IPS DF 4.7 (cell line): ENCODE measurements at regions not wholly inside any gene's neighbourhood (a gene's known extent, or its start where the extent isn't known, plus 50 kb on each side); places are given as distances from the start of the nearest gene placed in this dataset.
"Not testable (repeated sequence)": the region's sequence is repeated elsewhere in the genome, so short reads cannot be mapped to it uniquely, and the experiment has no call there.

ENCODE experiments used
- DNase-seq: peaks from one replicate; pipeline ENCODE4 v3.0.0-alpha.2; 2013; ENCODE audit warnings: low spot score; ENCODE audit errors: extremely low read depth

DNA sequence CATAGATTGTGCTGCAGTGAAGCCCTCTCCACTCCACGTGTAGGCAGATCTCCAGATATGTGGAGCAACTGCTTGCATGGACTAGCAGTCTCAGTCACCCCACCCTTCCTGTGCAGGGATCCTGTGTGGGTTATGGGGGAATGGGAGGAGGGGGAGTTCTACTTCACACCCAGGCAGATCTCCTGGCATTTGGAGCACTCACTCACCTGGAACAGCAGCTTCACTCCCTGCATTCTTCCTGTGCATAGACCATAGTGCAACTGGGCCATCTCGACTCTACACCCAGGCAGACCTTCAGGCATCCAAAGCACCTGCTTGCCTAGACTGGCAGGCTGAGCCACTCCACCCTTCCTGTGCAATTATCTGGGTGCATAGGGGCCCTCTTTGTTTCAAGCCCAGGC is 96.0 kb upstream of the PCED1B start:
- DNase-seq = no peak

DNA sequence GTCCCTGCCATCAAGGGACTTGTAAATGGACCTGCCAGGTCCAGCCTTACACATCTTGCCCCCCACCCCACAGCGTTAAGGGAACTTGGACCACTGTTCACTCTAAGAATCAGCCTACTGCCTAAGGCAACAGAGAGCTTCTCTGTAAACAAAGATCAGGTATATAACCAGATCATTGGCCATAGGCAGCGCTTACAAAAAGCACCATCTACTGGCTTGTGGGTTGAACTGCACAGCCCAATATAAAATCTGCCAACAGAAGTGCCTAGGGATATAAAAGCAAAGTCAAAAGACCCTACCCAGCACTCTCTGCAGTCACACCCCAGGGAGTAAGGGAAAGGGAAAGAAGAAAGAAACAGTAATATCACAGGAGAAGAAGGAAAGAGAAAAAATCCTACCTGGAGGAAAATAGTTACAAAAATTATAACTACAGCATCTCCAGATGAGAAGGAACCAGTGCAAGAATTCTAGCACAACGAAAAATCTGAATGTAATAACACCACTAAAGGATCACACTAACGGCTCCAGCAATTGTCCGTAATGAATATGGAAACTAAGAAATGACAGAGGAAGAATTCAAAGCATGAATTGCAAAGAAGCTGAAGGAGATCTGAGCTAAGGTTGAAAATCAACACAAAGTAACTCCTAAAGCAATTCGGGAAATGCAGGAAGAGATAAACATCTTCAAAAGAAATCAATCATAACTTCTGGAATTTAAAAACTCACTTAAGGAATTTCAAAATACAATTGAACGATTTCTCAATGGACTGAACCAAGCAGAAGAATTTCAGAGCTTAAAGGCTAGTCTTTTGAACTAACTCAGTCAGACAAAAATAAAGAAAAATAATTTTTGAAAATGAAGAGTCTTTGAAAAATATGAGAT is 95.2 kb upstream of the PCED1B start:
- peak; percentile 71 for DNase-seq

DNA sequence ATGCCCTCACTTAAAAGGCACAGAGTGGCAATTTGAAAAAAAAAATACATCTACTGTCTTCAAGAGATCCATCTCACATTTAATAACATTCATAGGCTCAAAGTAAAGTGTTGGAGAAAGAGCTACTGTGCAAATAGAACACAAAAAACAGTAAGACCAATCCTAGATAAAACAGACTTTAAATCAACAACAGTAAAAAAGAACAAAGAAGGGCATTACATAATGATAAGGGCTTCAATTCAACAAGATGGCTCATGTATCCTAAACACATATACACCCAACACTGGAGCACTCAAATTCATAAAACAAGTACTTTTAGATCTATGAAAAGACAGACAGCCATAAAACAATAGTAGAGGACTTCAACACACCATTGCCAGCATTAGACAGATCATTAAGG is 93.6 kb upstream of the PCED1B start:
- DNase-seq = no peak

DNA sequence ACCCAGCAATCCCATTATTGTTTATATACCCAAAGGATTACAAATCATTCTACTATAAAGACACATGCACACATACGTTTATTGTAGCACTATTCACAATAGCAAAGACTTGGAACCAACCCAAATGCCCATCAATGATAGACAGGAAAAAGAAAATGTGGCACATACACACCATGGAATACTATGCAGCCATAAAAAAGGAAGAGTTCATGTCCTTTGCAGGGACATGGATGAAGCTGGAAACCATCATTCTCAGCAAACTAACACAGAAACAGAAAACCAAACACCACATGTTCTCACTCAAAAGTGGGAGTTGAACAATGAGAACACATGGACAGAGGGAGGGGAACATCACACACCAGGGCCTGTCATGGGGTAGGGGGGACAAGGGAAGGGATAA is 91.3 kb upstream of the PCED1B start:
- DNase-seq = not testable (repeated sequence)

DNA sequence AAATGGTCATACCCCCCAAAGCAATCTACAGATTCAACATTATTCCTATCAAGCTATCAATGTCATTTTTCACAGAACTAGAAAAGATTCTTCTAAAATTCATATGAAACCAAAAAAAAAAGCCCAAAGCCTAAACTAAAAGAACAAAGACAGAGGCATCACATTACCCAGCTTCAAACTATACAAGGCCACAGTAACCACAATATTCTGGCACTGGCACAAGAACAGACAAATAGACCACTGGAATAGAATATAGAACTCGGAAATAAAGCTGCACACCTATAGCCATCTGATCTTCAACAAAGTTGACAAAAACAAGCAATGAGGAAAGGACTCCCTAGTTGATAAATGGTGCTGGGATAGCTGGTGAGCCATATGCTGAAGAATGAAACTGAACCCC is 89.2 kb upstream of the PCED1B start:
- no peak for DNase-seq

DNA sequence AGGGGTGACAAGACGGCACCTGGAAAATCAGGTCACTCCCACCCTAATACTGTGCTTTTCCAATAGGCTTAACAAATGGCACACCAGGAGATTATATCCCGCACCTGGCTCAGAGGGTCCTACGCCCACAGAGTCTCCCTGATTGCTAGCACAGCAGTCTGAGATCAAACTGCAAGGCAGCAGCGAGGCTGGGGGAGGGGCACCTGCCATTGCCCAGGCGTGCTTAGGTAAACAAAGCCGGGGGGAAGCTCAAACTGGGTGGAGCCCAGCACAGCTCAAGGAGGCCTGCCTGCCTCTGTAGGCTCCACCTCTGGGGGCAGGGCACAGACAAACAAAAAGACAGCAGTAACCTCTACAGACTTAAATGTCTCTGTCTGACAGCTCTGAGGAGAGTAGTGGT is 87.4 kb upstream of the PCED1B start:
- not testable (repeated sequence) for DNase-seq

DNA sequence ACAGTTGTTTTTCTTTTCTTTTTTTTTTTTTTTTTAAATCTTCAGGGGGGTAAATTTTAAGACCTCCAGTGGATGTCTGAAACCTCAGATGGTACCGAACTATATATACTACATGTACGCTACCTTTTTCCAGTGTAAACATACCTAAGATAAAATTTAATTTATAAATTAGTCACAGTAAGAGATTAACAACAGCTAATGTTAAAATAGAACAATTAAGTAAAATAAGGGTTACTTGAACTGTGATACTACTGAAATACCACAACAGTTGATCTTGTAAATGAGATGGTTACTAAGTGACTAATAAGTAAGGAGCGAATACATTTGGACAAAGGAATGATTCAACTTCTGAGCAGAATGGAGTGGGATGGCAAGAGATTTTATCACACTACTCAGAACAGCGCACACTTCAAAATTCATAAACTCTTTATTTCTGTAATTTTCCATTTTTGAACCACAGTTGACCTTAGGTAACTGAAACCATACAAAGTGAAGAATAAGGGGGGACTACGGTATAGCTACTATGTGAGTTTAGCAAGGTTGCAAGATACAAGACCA is 80.5 kb upstream of the PCED1B start:
- no peak for DNase-seq

DNA sequence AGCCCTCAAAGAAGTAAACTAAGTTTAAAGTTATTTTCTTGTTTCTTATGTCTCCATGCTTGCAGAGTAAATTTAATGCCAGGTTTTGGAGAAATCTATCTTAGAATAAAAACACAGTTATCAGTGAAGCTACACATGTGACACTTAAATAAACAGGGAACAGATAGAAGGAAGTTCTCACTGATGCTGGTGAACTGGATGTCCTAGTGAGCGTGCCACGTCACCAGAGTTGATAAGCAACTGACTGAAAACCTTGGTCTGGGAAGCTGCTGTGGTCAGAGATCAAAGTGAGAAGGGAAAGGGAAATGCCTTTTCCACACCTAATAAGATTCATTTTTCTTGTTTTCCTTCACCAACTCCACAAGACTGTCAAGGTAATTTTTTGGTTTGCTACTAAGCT is 74.8 kb upstream of the PCED1B start:
- no peak for DNase-seq

DNA sequence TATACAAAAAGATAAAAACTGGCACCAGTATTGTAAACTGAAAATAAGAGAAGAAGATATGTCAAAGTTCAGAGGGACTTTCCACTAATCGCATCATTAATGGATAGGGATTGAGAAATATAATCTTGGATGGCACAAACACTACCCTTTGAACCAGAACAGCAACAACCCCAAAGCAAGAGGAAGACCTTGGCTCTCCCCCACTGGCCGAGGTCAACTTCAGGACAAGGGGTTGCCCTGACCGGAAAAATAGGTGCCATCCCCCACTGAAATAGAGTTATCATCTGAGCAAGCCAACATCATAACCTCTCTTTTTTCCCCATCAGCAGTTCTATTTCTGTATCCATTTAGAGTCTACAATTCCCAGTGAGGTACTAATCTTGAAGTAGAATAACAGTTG is 72.4 kb upstream of the PCED1B start:
- DNase-seq = no peak

DNA sequence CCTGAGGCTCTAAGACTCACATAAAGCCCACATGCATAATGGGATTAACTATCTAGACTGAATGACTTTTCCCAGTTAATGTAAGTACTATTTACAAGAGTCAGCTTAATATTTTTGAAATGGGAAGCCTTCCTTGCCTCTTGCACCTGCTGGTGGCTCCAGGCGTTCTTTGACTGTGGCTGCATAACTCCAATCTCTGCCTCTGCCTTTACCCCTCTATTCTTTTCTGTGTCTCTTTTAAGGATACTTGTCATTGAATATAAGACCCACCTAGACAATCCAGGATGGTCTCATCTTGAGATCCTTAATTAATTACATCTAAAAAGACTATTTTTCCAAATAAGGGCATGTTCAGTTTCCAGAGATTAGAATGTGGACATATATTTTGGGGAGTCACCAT is 66.9 kb upstream of the PCED1B start:
- DNase-seq = no peak

DNA sequence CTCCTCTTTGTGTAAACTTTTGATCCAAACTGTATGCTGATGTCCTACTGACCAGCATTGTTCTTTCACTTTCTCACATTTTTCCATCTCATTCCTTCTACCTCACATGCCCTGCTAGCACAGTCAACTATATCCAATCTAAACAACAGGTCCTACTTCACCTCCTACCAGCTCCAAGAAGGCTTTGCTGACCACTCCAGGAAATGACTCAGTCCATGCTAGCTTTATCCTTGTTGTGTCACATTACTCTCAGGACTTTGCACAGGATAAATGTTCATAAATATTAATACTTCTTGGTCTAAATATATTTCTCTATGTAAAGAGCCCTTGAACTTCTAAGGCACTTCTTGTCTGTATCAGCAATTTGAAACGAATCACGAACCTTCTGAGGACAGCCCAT is 64.9 kb upstream of the PCED1B start:
- DNase-seq = no peak

DNA sequence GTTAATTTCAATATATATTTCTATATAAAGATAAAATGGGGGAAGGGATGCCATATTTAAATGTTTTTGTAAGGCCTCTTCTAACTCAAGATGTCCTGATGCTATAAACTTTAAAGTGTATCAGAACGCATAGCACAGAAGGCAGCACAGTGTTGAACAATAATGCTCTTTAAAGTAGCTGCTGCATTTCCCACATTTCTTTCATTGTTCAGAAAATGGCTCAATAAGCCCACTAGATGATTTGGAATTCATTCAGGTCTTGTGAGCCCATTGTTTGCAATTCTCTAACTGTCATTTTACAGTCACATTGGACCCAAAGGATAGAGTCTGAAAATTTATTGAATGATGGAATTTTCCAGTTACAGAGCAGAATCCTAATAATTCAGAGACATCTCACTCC is 64.0 kb upstream of the PCED1B start:
- no peak for DNase-seq

DNA sequence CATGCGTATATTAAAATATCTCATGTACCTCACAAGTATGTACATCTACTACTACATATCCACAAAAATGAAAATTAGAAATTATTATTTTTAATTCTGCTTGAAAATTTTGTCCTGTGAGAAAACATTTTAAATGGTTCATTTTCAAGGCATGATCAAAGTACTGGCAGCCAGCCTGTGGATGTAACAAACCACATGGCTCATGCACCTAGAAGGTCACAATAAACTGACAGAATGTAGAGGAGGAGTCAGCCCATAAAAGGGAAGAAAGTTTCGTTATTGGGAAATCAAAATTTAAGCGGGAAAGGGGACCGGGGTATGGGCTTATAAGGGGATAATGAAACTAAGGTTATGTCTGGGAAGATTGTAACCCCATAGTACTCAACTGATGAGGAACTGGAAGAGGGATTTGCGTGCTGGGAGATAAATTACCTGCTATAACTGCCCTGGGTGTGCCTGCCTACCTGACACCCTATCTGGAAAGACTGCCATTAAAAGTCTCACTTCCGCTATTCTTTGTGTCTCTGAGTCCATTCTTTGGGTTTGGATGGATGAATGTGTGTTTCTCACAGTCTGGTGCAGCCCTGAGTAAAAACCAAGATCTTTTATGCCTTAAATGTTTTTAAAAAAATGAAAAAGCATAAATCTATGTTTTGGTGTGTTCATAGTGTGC is 62.2 kb upstream of the PCED1B start:
- no peak for DNase-seq

DNA sequence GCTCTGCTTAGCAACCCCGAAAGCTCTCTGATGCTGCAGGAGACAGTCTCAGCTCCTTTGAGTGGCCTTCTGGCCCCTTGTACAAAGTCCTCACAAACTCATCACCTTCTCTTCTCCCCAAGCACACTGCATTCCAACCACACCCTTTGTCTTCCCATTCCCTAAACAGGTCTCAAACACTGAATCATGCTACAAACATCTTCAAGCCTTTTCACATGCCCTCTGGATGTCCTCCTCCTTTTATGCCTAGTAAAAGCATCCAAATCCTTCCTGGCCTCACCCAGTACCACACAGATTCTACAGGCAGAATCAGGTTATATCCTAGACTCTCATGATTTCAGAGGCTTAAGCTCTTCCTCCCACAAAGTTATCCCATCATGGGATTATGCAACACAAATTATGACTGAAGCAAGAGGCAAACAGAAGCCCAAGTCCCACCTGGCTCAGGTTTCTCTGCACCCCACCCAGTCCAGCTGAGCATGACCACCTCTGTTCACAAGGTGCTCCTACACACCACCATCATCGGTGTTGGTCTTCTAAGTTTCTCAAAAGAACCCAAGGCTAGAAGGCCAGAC is 61.4 kb upstream of the PCED1B start:
- DNase-seq = no peak

DNA sequence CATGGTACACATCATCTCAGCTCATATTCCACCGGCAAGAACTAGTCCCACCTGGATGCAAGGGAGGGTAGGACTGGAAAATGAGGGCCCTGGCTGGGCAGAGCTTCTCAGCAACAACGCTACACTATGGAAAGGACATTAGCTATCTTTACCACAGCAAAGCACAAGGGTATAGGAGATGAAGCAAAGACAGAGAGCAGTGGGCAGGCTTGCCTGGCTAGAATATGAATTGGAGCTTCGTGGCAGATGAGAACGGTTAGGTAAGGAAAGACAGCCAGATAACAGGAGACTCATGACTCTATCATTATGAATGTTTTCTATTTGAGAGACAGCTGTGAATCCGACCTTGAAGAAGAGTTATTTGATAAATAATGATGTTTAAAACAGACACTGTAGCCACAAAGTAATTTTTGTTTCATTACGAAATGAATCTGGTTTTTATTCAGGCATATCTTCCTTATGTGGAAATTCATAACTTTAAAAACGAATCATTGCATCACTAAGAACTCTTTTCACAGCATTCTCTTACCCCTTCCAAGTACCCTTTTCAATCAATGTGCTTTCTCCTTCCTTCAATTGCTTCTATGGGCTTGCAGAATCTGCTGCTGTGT is 59.1 kb upstream of the PCED1B start:
- DNase-seq = no peak

DNA sequence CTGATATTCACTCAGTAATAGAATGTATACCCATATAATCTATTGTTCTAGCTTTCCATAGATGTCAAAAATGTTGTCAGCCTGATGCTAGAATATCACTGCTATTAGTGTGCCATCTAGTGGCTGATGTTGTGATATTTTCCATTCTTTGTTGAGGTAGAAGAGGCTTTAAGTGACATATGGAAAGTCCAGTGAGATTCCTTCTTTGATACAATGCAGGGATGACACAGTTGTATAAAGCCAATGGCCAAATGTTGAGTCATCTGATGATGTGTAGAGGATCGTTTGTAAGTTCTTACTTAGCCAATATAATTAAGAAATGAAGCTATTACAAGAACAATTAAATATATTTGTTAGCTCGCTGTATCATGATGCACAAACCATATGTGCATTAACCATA is 58.1 kb upstream of the PCED1B start:
- no peak for DNase-seq

DNA sequence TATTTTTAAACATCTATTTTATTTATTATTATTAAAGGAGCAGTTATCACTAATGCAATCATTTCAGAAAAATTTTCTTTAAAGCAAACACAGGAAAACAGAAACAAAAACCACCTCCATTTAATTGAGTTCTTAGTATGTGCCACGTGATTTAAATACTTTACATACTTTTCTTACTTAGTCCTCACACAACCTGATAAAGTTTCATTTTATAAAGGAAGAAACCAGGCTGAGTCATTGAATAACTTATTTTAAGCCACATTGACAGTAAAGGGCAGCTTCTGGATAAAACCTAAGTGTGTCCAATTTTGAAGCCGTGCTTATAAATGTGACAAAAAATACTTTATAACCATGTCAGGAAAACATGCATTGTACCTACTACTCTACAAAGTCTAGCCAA is 57.1 kb upstream of the PCED1B start:
- no peak for DNase-seq

DNA sequence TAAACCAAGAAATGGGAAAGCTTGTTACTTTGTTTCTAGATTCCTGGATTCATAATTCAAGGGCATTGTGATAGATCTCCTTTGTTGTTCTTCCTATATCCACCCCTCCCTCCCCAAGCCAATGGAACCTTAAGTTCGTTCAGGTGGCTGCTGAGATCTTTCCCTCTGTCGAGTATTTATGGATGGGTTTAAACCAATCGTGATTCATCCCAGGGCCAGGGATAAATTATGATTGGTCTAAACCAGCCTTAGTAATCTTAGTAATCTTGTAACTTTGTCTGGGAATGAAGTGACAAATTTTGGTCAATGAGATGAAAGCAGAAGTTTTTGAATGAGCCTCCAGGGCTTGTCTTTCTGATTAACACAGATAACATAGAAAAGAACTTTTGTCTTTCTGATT is 56.1 kb upstream of the PCED1B start:
- DNase-seq = no peak

DNA sequence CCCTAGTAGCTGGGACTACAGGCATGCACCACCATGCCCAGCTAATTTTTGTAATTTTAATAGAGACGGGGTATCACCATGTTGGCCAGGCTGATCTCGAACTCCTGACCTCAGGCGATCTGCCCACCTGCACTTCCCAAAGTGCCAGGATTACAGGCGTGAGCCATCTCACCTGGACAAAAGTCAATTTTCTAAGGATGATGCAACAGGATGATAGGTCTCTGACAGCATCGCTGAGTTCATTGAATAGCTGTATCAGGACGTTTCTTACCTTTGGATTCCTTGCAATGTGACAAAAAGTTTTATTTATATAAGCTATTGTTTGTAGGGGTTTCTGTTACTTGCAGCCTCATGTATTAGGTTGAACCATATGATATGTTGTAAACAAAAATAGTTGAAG is 55.5 kb upstream of the PCED1B start:
- DNase-seq = no peak

DNA sequence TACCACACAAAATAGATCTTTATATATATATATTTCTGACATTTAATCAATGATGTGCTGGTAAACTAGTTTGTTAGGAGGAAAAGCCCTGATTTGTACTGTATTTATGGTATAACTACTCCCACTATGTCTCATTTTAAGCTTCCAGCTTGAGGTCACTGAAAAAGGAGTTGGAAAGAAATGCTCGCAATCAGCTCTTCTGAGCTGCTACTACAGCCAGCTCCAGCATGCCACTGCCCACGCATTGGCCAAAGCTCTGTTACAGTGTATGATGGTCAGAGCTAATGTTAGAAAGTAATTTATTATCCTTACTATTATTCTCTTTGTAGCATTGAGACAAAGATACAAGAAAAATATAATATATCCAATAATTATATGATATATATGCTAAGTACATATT is 55.0 kb upstream of the PCED1B start:
- no peak for DNase-seq

DNA sequence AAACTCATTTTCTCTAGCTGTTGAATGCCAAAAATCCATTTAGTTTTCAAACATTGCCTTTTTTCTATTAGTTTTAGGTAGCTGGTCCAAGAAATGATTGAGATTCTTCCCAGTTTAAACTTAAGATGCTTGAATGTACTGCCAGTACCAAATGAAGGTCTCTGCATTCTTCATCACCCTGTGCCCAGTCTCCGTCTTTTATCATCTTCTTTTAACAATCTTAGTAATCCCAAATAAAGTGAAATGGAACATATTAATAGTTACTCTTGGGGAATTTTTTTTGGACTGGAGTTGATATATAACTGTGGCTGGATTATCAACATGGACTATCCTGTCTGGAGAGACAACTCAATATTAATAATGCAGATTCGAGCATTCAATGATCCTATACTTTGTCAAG is 54.1 kb upstream of the PCED1B start:
- DNase-seq = no peak

DNA sequence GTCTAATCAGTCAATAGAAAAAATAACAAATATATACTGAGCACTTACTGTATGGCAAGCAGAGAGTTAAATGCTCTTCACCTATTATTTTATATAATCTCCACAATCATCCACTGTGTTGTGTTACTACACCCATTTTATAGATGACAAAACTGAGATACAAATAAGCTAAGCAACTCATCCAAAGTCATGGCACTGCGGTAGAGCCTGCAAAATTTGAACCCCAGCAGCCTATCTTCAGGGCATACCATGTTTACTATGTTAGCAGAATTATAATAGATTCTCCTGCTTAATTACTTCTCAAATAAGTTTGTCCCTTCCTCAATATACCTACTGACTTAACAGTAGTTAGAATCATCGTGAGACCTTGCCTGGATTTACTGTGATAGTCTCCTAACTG is 53.6 kb upstream of the PCED1B start:
- DNase-seq = no peak
